IMR-90 (cell line): ENCODE measurements at regions not wholly inside any gene's neighbourhood (a gene's known extent, or its start where the extent isn't known, plus 50 kb on each side); places are given as distances from the start of the nearest gene placed in this dataset.

Experiments
- ATAC-seq: fragments of 200-7000 bp; cut with Tn5 transposase; 2 replicates; pipeline ENCODE4 v1.9.1; 2020; ENCODE audit warnings: low read depth, mild to moderate bottlenecking, moderate library complexity
- BruUV-seq: library from RNA; stranded (reverse); fragments of 400-500 nt; replicated peaks from 2 replicates; lab custom pipeline; 2021; lab: Mats Ljungman, UMichigan
- CTCF ChIA-PET: fragments of 300-600 bp; formaldehyde crosslinking; extraction: SDS; loops from one replicate; lab custom pipeline; 2021; ENCODE audit warnings: antibody characterized with exemption; lab: Yijun Ruan, JAX
- POLR2A ChIA-PET: fragments of 300-600 bp; sonication (Branson Sonifier 250); formaldehyde crosslinking; loops from one replicate; lab custom pipeline; 2022; ENCODE audit warnings: antibody characterized with exemption; ENCODE audit not compliant: unreplicated experiment; lab: Charles Lee
- DNase-seq: peaks from one replicate; pipeline ENCODE4 v3.0.0; 2013
- H2AFZ ChIP-seq: replicated peaks from 2 replicates; pipeline ENCODE3; 2013; ENCODE audit warnings: low read length, mild to moderate bottlenecking; ENCODE audit not compliant: poor library complexity
- H2AK5ac ChIP-seq: 2 replicates; pipeline ENCODE4 v1.6.1; 2013; ENCODE audit warnings: low read depth, low read length, inconsistent platforms
- H2AK9ac ChIP-seq: replicated peaks from 2 replicates; pipeline ENCODE3; 2013; ENCODE audit warnings: mild to moderate bottlenecking, low read depth, low read length, moderate library complexity; ENCODE audit not compliant: poor library complexity
- H2BK120ac ChIP-seq: 2 replicates; pipeline ENCODE4 v1.6.1; 2013; ENCODE audit warnings: low read depth, low read length, inconsistent platforms
- H2BK15ac ChIP-seq: 3 replicates; pipeline ENCODE4 v1.6.1; 2013; ENCODE audit warnings: low read depth, low read length, inconsistent platforms
- H2BK20ac ChIP-seq: 2 replicates; pipeline ENCODE4 v1.6.1; 2013; ENCODE audit warnings: low read depth, mild to moderate bottlenecking, inconsistent platforms, low read length, moderate library complexity
- H2BK5ac ChIP-seq: 2 replicates; pipeline ENCODE4 v1.6.1; 2013; ENCODE audit warnings: mild to moderate bottlenecking, low read depth, low read length, inconsistent platforms; ENCODE audit not compliant: poor library complexity, severe bottlenecking
- H3K14ac ChIP-seq: replicated peaks from 2 replicates; pipeline ENCODE4 v1.6.1; 2013; ENCODE audit warnings: low read depth, low read length, inconsistent platforms
- H3K18ac ChIP-seq: 2 replicates; pipeline ENCODE4 v1.6.1; 2013; ENCODE audit warnings: low read depth, low read length, control low read depth
- H3K23ac ChIP-seq: 2 replicates; pipeline ENCODE4 v1.6.1; 2013; ENCODE audit warnings: low read depth, low read length, inconsistent platforms
- H3K27ac ChIP-seq: 2 replicates; pipeline ENCODE4 v1.5.1; 2013; ENCODE audit warnings: mild to moderate bottlenecking, control low read depth, low read length; ENCODE audit not compliant: insufficient read depth
- H3K27me3 ChIP-seq: 2 replicates; pipeline ENCODE4 v1.6.1; 2013; ENCODE audit warnings: low read length; ENCODE audit not compliant: control insufficient read depth, insufficient read depth
- H3K36me3 ChIP-seq: 2 replicates; pipeline ENCODE4 v1.6.1; 2013; ENCODE audit warnings: low read length, mixed read lengths; ENCODE audit not compliant: control insufficient read depth, insufficient read depth
- H3K4ac ChIP-seq: 2 replicates; pipeline ENCODE4 v1.6.1; 2013; ENCODE audit warnings: low read depth, low read length, inconsistent platforms
- H3K4me1 ChIP-seq: 2 replicates; pipeline ENCODE4 v1.6.1; 2013; ENCODE audit warnings: low read length, mixed read lengths; ENCODE audit not compliant: control insufficient read depth, insufficient read depth
- H3K4me2 ChIP-seq: 2 replicates; pipeline ENCODE4 v1.6.1; 2013; ENCODE audit warnings: low read depth, mild to moderate bottlenecking, control low read depth, low read length, moderate library complexity
- H3K4me3 ChIP-seq: 2 replicates; pipeline ENCODE4 v1.5.1; 2013; ENCODE audit warnings: low read depth, mild to moderate bottlenecking, control low read depth, low read length, moderate library complexity; ENCODE audit not compliant: insufficient read depth
- H3K56ac ChIP-seq: 2 replicates; pipeline ENCODE4 v1.6.1; 2013; ENCODE audit warnings: low read length, inconsistent platforms; ENCODE audit not compliant: insufficient read depth; ENCODE audit errors: extremely low read depth
- H3K79me1 ChIP-seq, 2 experiments: 2 replicates each; pipeline ENCODE4 v1.6.1; 2013; ENCODE audit warnings: low read length in 2 of 2, inconsistent platforms in 1 of 2, low read depth in 1 of 2
- H3K9ac ChIP-seq: 2 replicates; pipeline ENCODE4 v1.6.1; 2013; ENCODE audit warnings: low read depth, low read length, control low read depth
- H3K9me1 ChIP-seq: 2 replicates; pipeline ENCODE4 v1.6.1; 2013; ENCODE audit warnings: low read length, inconsistent platforms; ENCODE audit not compliant: insufficient read depth
- H3K9me3 ChIP-seq: 2 replicates; pipeline ENCODE4 v1.6.1; 2013; ENCODE audit warnings: low read length; ENCODE audit not compliant: control insufficient read depth, insufficient read depth
- H4K20me1 ChIP-seq: 2 replicates; pipeline ENCODE4 v1.6.1; 2013; ENCODE audit warnings: low read length, inconsistent platforms; ENCODE audit not compliant: insufficient read depth
- H4K5ac ChIP-seq: 2 replicates; pipeline ENCODE4 v1.6.1; 2013; ENCODE audit warnings: mild to moderate bottlenecking, low read depth, low read length, control low read depth
- H4K8ac ChIP-seq, 2 experiments: 2 replicates each; pipeline ENCODE4 v1.6.1; 2013; ENCODE audit warnings: low read depth in 2 of 2, low read length in 2 of 2, control low read depth in 1 of 2, inconsistent platforms in 1 of 2
- H4K91ac ChIP-seq: 2 replicates; pipeline ENCODE4 v1.6.1; 2013; ENCODE audit warnings: low read depth, low read length, inconsistent platforms; ENCODE audit not compliant: insufficient read depth
- CHD1 ChIP-seq: IDR thresholded peaks from 2 replicates; pipeline ENCODE4 v1.6.1; 2012; ENCODE audit warnings: low read depth, low read length, improper control_type of control experiment
- FOS ChIP-seq: fragments of 150-350 bp; IDR thresholded peaks from 2 replicates; pipeline ENCODE4 v1.6.1; 2016; ENCODE audit warnings: low read depth, low read length
- MXI1 ChIP-seq: IDR thresholded peaks from 2 replicates; pipeline ENCODE4 v1.6.1; 2012; ENCODE audit warnings: low read depth, mild to moderate bottlenecking, low read length, moderate library complexity, borderline replicate concordance
- RFX5 ChIP-seq: IDR thresholded peaks from 2 replicates; pipeline ENCODE4 v1.8.0; 2012; ENCODE audit warnings: low read depth, mild to moderate bottlenecking, low read length, moderate library complexity
- WGBS, 2 experiments: methylation state at CpG; one replicate each; pipeline versions ENCODE4 v1.1.5 to v1.1.7; 2013; ENCODE audit warnings: missing lambda C conversion rate in 2 of 2; ENCODE audit not compliant: insufficient read length in 1 of 2; ENCODE audit errors: extremely low coverage in 2 of 2; 5-methylcytosine and 5-hydroxymethylcytosine counted together
- dilution Hi-C: fragments of 300-500 bp; cut with HindIII; formaldehyde crosslinking; loops from one replicate; pipeline ENCODE4 v1.14.3; 2018; ENCODE audit warnings: low sequenced_read_pairs; ENCODE audit not compliant: unreplicated experiment
- in situ Hi-C: fragments of 300-500 bp; cut with MboI; formaldehyde crosslinking; loops from 3 replicates; pipeline ENCODE4 v1.14.3; 2019; ENCODE audit warnings: low sequenced_read_pairs, inconsistent platforms, mixed read lengths
- intact Hi-C: fragments of 100-400 bp; cut with micrococcal nuclease; formaldehyde crosslinking; loops from 2 replicates; pipeline ENCODE4 v1.10.0; 2022
- TF ChIP-seq, protein P1 (sequence below): fragments of 150-350 bp; IDR thresholded peaks from 2 replicates; pipeline ENCODE4 v1.6.1; 2016; ENCODE audit warnings: low read depth, mild to moderate bottlenecking, low read length, moderate library complexity, borderline replicate concordance
- TF ChIP-seq, protein P2 (sequence below): conservative IDR thresholded peaks from 2 replicates; pipeline ENCODE4 v1.5.1; 2012; ENCODE audit warnings: mild to moderate bottlenecking, low read depth, low read length, improper control_type of control experiment
- TF ChIP-seq, protein P3 (sequence below): fragments of 150-350 bp; IDR thresholded peaks from 2 replicates; pipeline ENCODE4 v1.6.1; 2017; ENCODE audit warnings: mild to moderate bottlenecking, antibody characterized with exemption, low read length, low read depth

DNA sequence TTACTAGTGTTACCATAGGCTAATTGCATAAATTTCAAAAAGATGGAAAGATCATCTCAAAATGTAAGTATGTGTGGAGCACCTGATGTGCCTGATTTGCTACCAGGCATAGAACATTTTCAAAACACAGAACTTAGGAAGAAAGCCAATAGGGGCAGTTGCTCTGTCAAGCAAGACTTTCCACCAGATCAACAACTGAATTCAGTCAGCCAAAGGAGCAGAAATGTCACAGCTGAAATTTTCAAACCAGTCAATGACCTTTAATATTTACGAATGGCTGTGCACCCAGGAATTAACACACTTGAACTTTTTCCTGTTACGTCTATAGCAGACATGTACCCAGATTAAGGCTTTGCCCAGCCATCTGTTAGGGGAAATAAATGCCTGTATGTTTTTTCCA is 452.8 kb upstream of the PTGER4 start:
- Histone ChIP-seq H3K36me3 (no peaks in the 10 kb centered on the region), H3K27me3 (no peaks in the 10 kb centered on the region), H3K4ac (0 out of 2 replicates have a peak overlapping the region, but pooled peaks have one; percentile 2), H3K9me3 (no peaks in the 10 kb centered on the region), H4K5ac (no peak overlapping the region; the same call in 1 of the 2 replicates), H3K9ac (no peak overlapping the region), H3K79me1 (no peaks in the 10 kb centered on the region), H3K23ac (no peak overlapping the region), H2BK20ac (no peak overlapping the region), H3K56ac (no peak overlapping the region), H3K14ac (no peak overlapping the region), H4K20me1 (no peaks in the 10 kb centered on the region), H2BK120ac (no peak overlapping the region), H3K4me2 (peak overlapping the region; percentile 25; the same call in 1 of the 2 replicates), H2BK5ac (peak overlapping the region; percentile 7), H3K27ac (no peak overlapping the region), H2AK5ac (no peak overlapping the region), H2AK9ac (no peak overlapping the region), H3K4me1 (peaks cover 13% of the 10 kb centered on the region; the same call in 1 of the 2 replicates), H3K9me1 (peaks cover 3% of the 10 kb centered on the region), H3K4me3 (no peak overlapping the region), H2BK15ac (peak overlapping the region; percentile 64; the same call in 2 of the 3 replicates), H4K91ac (no peak overlapping the region), H4K8ac (no peak overlapping the region), H2AFZ (no peak overlapping the region), H3K18ac (0 out of 2 replicates have a peak overlapping the region, but pooled peaks have one; percentile 9)
- no peak for ATAC-seq
- POLR2A ChIA-PET: no interaction called here
- no peak for TF ChIP-seq CHD1
- TF ChIP-seq, protein P1, sequence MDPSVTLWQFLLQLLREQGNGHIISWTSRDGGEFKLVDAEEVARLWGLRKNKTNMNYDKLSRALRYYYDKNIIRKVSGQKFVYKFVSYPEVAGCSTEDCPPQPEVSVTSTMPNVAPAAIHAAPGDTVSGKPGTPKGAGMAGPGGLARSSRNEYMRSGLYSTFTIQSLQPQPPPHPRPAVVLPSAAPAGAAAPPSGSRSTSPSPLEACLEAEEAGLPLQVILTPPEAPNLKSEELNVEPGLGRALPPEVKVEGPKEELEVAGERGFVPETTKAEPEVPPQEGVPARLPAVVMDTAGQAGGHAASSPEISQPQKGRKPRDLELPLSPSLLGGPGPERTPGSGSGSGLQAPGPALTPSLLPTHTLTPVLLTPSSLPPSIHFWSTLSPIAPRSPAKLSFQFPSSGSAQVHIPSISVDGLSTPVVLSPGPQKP: no peak
- TF ChIP-seq RFX5: no peak
- no peak for TF ChIP-seq FOS
- TF ChIP-seq, protein P2, sequence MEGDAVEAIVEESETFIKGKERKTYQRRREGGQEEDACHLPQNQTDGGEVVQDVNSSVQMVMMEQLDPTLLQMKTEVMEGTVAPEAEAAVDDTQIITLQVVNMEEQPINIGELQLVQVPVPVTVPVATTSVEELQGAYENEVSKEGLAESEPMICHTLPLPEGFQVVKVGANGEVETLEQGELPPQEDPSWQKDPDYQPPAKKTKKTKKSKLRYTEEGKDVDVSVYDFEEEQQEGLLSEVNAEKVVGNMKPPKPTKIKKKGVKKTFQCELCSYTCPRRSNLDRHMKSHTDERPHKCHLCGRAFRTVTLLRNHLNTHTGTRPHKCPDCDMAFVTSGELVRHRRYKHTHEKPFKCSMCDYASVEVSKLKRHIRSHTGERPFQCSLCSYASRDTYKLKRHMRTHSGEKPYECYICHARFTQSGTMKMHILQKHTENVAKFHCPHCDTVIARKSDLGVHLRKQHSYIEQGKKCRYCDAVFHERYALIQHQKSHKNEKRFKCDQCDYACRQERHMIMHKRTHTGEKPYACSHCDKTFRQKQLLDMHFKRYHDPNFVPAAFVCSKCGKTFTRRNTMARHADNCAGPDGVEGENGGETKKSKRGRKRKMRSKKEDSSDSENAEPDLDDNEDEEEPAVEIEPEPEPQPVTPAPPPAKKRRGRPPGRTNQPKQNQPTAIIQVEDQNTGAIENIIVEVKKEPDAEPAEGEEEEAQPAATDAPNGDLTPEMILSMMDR: no peak
- no peak for TF ChIP-seq MXI1
- TF ChIP-seq, protein P3, sequence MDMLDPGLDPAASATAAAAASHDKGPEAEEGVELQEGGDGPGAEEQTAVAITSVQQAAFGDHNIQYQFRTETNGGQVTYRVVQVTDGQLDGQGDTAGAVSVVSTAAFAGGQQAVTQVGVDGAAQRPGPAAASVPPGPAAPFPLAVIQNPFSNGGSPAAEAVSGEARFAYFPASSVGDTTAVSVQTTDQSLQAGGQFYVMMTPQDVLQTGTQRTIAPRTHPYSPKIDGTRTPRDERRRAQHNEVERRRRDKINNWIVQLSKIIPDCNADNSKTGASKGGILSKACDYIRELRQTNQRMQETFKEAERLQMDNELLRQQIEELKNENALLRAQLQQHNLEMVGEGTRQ: no peak
- CTCF ChIA-PET: interaction anchor here (0.5 kb wide), 1 partner anchor 10 kb away, joined by 3 read pairs; no protein-coding TSS in a partner anchor
- in situ Hi-C loops (loop anchor here (10.0 kb wide), 1 partner anchor 448 kb away; the partner anchor contains the start of gene PTGER4), dilution Hi-C loops (no loop called here), intact Hi-C loops (loop anchor here (2.0 kb wide), 1 partner anchor 454 kb away; no protein-coding TSS in a partner anchor)
- no peak for DNase-seq
- WGBS, 2 experiments: no CpG with 5 or more reads among the region's 2 CpGs
- no TSS peak for BruUV-seq
